Natural killer cell (primary cell): ENCODE measurements at regions not wholly inside any gene's neighbourhood (a gene's known extent, or its start where the extent isn't known, plus 50 kb on each side); places are given as distances from the start of the nearest gene placed in this dataset.

Source experiments
- ATAC-seq, 3 donors: fragments of 150-1000 bp in 2 of 3; fragments of 200-7000 bp in 1 of 3; cut with Tn5 transposase; 1 replicate in 1 of 3; 2 replicates in 2 of 3; pipeline ENCODE4 v1.10.0; 2021; ENCODE audit warnings: mild to moderate bottlenecking in 2 of 3, moderate library complexity in 2 of 3
- DNase-seq, 2 donors: peaks; one replicate each; pipeline versions ENCODE4 v3.0.0 to v3.0.0-alpha.2; 2013 to 2021; ENCODE audit warnings: mixed read lengths in 1 of 2
- H3K27ac ChIP-seq: one replicate; pipeline ENCODE4 v1.5.1; 2013; ENCODE audit warnings: mild to moderate bottlenecking, low read length
- H3K27me3 ChIP-seq: one replicate; pipeline ENCODE4 v1.6.1; 2013; ENCODE audit warnings: low read length; ENCODE audit not compliant: control insufficient read depth, insufficient read depth
- H3K36me3 ChIP-seq: one replicate; pipeline ENCODE4 v1.6.1; 2013; ENCODE audit warnings: low read length; ENCODE audit not compliant: control insufficient read depth, insufficient read depth
- H3K4me1 ChIP-seq: one replicate; pipeline ENCODE4 v1.6.1; 2013; ENCODE audit warnings: low read length; ENCODE audit not compliant: control insufficient read depth, insufficient read depth
- H3K4me3 ChIP-seq: one replicate; pipeline ENCODE4 v1.5.1; 2013; ENCODE audit warnings: low read length
- H3K9me3 ChIP-seq: one replicate; pipeline ENCODE4 v1.6.1; 2013; ENCODE audit warnings: low read length; ENCODE audit not compliant: control insufficient read depth, insufficient read depth
- H3K27ac Mint-ChIP-seq, 2 donors: one replicate each; pipeline ENCODE4 v1.8.0; 2022; ENCODE audit warnings: mild to moderate bottlenecking in 2 of 2, mixed read lengths in 2 of 2, moderate library complexity in 1 of 2
- H3K27me3 Mint-ChIP-seq, 2 donors: one replicate each; pipeline ENCODE4 v1.8.0; 2022; ENCODE audit warnings: low read depth in 2 of 2, mixed read lengths in 2 of 2
- H3K36me3 Mint-ChIP-seq: one replicate; pipeline ENCODE4 v1.8.0; 2022; ENCODE audit warnings: mixed read lengths
- H3K4me1 Mint-ChIP-seq, 2 donors: one replicate each; pipeline ENCODE4 v1.8.0; 2022; ENCODE audit warnings: mixed read lengths in 2 of 2
- H3K4me3 Mint-ChIP-seq: one replicate; pipeline ENCODE4 v1.8.0; 2022; ENCODE audit warnings: mild to moderate bottlenecking, moderate library complexity, mixed read lengths
- H3K9me3 Mint-ChIP-seq, 2 donors: one replicate each; pipeline ENCODE4 v1.8.0; 2022; ENCODE audit warnings: mixed read lengths in 2 of 2
- CTCF ChIP-seq: fragments of 200-600 bp; IDR thresholded peaks from one replicate; pipeline ENCODE4 v1.8.0; 2022; ENCODE audit warnings: antibody characterized with exemption
- WGBS: methylation state at CpG from one replicate; pipeline ENCODE4 v1.1.7; 2013; ENCODE audit warnings: missing lambda C conversion rate; ENCODE audit not compliant: insufficient coverage; 5-methylcytosine and 5-hydroxymethylcytosine counted together
- intact Hi-C: fragments of 100-400 bp; cut with micrococcal nuclease; formaldehyde crosslinking; loops from one replicate; pipeline ENCODE4 v1.14.2; 2022

GRCh38 chr18:10140461-10141282 is 226.9 kb downstream of the VAPA start:
- Mint-ChIP-seq H3K4me1 (peaks cover 0 to 6% of the 10 kb centered on the region in 2 donors), H3K36me3 (no peaks in the 10 kb centered on the region), H3K9me3 (no peaks in the 10 kb centered on the region), H3K27ac (no peak overlapping the region), H3K27me3 (peaks cover 0 to 8% of the 10 kb centered on the region in 2 donors), H3K4me3 (no peak overlapping the region)
- Histone ChIP-seq H3K27ac (no peak overlapping the region), H3K27me3 (no peaks in the 10 kb centered on the region), H3K36me3 (no peaks in the 10 kb centered on the region), H3K4me3 (no peak overlapping the region), H3K4me1 (no peaks in the 10 kb centered on the region), H3K9me3 (no peaks in the 10 kb centered on the region)
- intact Hi-C loops: no loop called here
- WGBS: 62% methylated on average over 7 of the region's 7 CpGs
- ATAC-seq (no peak), DNase-seq (no peak)
- no peak for TF ChIP-seq CTCF

GRCh38 chr18:10141559-10141958 is 227.7 kb downstream of the VAPA start:
- intact Hi-C loops: no loop called here
- H3K4me3 ChIP-seq: no peak overlapping the region
- no peak for ATAC-seq
- no peaks in the 10 kb centered on the region for H3K9me3 Mint-ChIP-seq
- H3K27me3 Mint-ChIP-seq: peaks cover 0 to 8% of the 10 kb centered on the region in 2 donors
- no peaks in the 10 kb centered on the region for H3K4me1 ChIP-seq
- no peak overlapping the region for H3K4me3 Mint-ChIP-seq
- no peak for TF ChIP-seq CTCF
- H3K36me3 Mint-ChIP-seq: no peaks in the 10 kb centered on the region
- no peak for DNase-seq
- 88% methylated on average over 7 of the region's 7 CpGs for WGBS
- no peaks in the 10 kb centered on the region for H3K27me3 ChIP-seq
- peaks cover 0 to 6% of the 10 kb centered on the region in 2 donors for H3K4me1 Mint-ChIP-seq
- H3K9me3 ChIP-seq: no peaks in the 10 kb centered on the region
- no peak overlapping the region for H3K27ac Mint-ChIP-seq
- no peak overlapping the region for H3K27ac ChIP-seq
- no peaks in the 10 kb centered on the region for H3K36me3 ChIP-seq

GRCh38 chr18:10142056-10142455 is 228.2 kb downstream of the VAPA start:
- Mint-ChIP-seq H3K9me3 (no peaks in the 10 kb centered on the region), H3K4me3 (no peak overlapping the region), H3K27ac (no peak overlapping the region), H3K27me3 (peaks cover 0 to 8% of the 10 kb centered on the region in 2 donors), H3K36me3 (no peaks in the 10 kb centered on the region), H3K4me1 (peaks cover 0 to 6% of the 10 kb centered on the region in 2 donors)
- Histone ChIP-seq H3K27ac (no peak overlapping the region), H3K36me3 (no peaks in the 10 kb centered on the region), H3K9me3 (no peaks in the 10 kb centered on the region), H3K4me3 (no peak overlapping the region), H3K27me3 (no peaks in the 10 kb centered on the region), H3K4me1 (no peaks in the 10 kb centered on the region)
- TF ChIP-seq CTCF: no peak
- DNase-seq (no peak), ATAC-seq (no peak)
- WGBS: 93% methylated on average over 7 of the region's 7 CpGs
- intact Hi-C loops: no loop called here
